ENCODE measurements at regions not wholly inside any gene's neighbourhood (a gene's known extent, or its start where the extent isn't known, plus 50 kb on each side); places are given as distances from the start of the nearest gene placed in this dataset.
"Not testable (repeated sequence)": the region's sequence is repeated elsewhere in the genome, so short reads cannot be mapped to it uniquely, and the experiment has no call there.

DNA sequence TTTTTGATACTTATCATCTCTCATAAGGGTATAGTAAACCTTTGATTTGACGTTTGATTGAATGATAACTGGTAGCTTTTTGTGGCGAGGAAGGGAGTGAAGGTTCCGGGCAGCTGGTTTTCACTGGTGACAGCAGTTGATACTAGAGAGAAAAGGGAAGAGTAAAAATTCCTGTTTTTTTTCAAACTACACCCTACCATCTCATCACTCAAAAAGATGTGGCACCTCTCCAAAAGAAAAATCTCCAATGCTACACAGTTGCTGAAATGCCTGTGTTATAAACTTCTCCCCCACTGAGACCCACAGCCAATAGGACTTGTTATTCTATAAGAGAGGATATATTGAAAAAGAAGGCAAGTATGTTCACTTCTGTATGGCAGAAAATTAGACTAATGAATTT is 154.0 kb downstream of the MAIP1 start:
- no peak overlapping the region for H3K4me3 Mint-ChIP-seq
- no peaks in the 10 kb centered on the region for H3K9me3 Mint-ChIP-seq (ENCODE audit: insufficient read depth)
- no peak for TF ChIP-seq EZH2 (IDR thresholded peaks at IDR 0.05; ENCODE audit: borderline replicate concordance, insufficient read depth, low read depth, low read length, poor library complexity, severe bottlenecking)
- no peak for TF ChIP-seq CTCF (IDR thresholded peaks at IDR 0.05)
- Histone ChIP-seq H4K20me1 (ENCODE audit: control insufficient read depth, insufficient read depth, low read length, poor library complexity, severe bottlenecking) (no peaks in the 10 kb centered on the region), H3K27me3 (replicated peaks in 1 of 4; ENCODE audit: control extremely low read depth in 1 of 4, control insufficient read depth in 3 of 4, insufficient read depth in 4 of 4, low read length in 3 of 4) (no peaks in the 10 kb centered on the region), H3K27ac (ENCODE audit: low read length in 2 of 2) (no peak overlapping the region), H2AFZ (ENCODE audit: insufficient read depth, low read depth, low read length, poor library complexity, severe bottlenecking) (no peak overlapping the region), H3K4me2 (replicated peaks; ENCODE audit: low read depth, low read length, poor library complexity, severe bottlenecking) (no peak overlapping the region), H3K9ac (ENCODE audit: low read length) (no peak overlapping the region), H3K9me3 (ENCODE audit: control extremely low read depth in 1 of 3, control insufficient read depth in 2 of 3, insufficient read depth in 1 of 3, low read length in 2 of 3) (no peaks in the 10 kb centered on the region), H3K36me3 (replicated peaks in 1 of 2; ENCODE audit: control extremely low read depth in 1 of 2, control insufficient read depth in 1 of 2, extremely low read depth in 1 of 2, insufficient read depth in 2 of 2, low read length in 1 of 2) (no peaks in the 10 kb centered on the region), H3K4me1 (ENCODE audit: control insufficient read depth in 2 of 2, insufficient read depth in 2 of 2, low read length in 2 of 2) (no peaks in the 10 kb centered on the region), H3K79me2 (ENCODE audit: control insufficient read depth, insufficient read depth, low read length) (no peaks in the 10 kb centered on the region), H3K4me3 (ENCODE audit: control extremely low read depth in 1 of 5, extremely low read depth in 1 of 5, insufficient read depth in 1 of 5, low read depth in 2 of 5, low read length in 4 of 5) (no peak overlapping the region)
- no peak for ATAC-seq (ENCODE audit: low read depth)
- no peak overlapping the region for H3K27ac Mint-ChIP-seq
- peaks cover 14% of the 10 kb centered on the region for H3K27me3 Mint-ChIP-seq
- H3K4me1 Mint-ChIP-seq, result no peaks in the 10 kb centered on the region
- ChIA-PET POLR2A (no interaction called here), CTCF (no interaction called here)
- DNase-seq, result no peak
- intact Hi-C loops (cut with micrococcal nuclease), result no loop called here
- no CpG with 5 or more reads among the region's 3 CpGs for WGBS (ENCODE audit: insufficient coverage)

- Histone ChIP-seq H3K4me2 (replicated peaks; ENCODE audit: low read depth, low read length, poor library complexity, severe bottlenecking) (no peak overlapping the region), H4K20me1 (ENCODE audit: control insufficient read depth, insufficient read depth, low read length, poor library complexity, severe bottlenecking) (no peaks in the 10 kb centered on the region), H2AFZ (ENCODE audit: insufficient read depth, low read depth, low read length, poor library complexity, severe bottlenecking) (no peak overlapping the region), H3K36me3 (replicated peaks in 1 of 2; ENCODE audit: control extremely low read depth in 1 of 2, control insufficient read depth in 1 of 2, extremely low read depth in 1 of 2, insufficient read depth in 2 of 2, low read length in 1 of 2) (no peaks in the 10 kb centered on the region), H3K9me3 (ENCODE audit: control extremely low read depth in 1 of 3, control insufficient read depth in 2 of 3, insufficient read depth in 1 of 3, low read length in 2 of 3) (no peaks in the 10 kb centered on the region), H3K4me1 (ENCODE audit: control insufficient read depth in 2 of 2, insufficient read depth in 2 of 2, low read length in 2 of 2) (no peaks in the 10 kb centered on the region), H3K9ac (ENCODE audit: low read length) (no peak overlapping the region), H3K27ac (ENCODE audit: low read length in 2 of 2) (no peak overlapping the region), H3K27me3 (replicated peaks in 1 of 4; ENCODE audit: control extremely low read depth in 1 of 4, control insufficient read depth in 3 of 4, insufficient read depth in 4 of 4, low read length in 3 of 4) (no peaks in the 10 kb centered on the region), H3K79me2 (ENCODE audit: control insufficient read depth, insufficient read depth, low read length) (no peaks in the 10 kb centered on the region), H3K4me3 (ENCODE audit: control extremely low read depth in 1 of 5, extremely low read depth in 1 of 5, insufficient read depth in 1 of 5, low read depth in 2 of 5, low read length in 4 of 5) (no peak overlapping the region)
- DNase-seq, result no peak
- H3K9me3 Mint-ChIP-seq (ENCODE audit: insufficient read depth), result no peaks in the 10 kb centered on the region
- intact Hi-C loops (cut with micrococcal nuclease), result no loop called here
- H3K27ac Mint-ChIP-seq, result no peak overlapping the region
- H3K4me3 Mint-ChIP-seq, result no peak overlapping the region
- H3K27me3 Mint-ChIP-seq, result peaks cover 10% of the 10 kb centered on the region
- H3K4me1 Mint-ChIP-seq, result no peaks in the 10 kb centered on the region
- CTCF ChIA-PET, result no interaction called here
- ATAC-seq (ENCODE audit: low read depth), result no peak
- POLR2A ChIA-PET, result no interaction called here
- no peak for TF ChIP-seq CTCF (IDR thresholded peaks at IDR 0.05)
- TF ChIP-seq EZH2 (IDR thresholded peaks at IDR 0.05; ENCODE audit: borderline replicate concordance, insufficient read depth, low read depth, low read length, poor library complexity, severe bottlenecking), result no peak
Measured at GRCh38 chr2:200110381-200110780, 155.0 kb downstream of the MAIP1 start.

DNA sequence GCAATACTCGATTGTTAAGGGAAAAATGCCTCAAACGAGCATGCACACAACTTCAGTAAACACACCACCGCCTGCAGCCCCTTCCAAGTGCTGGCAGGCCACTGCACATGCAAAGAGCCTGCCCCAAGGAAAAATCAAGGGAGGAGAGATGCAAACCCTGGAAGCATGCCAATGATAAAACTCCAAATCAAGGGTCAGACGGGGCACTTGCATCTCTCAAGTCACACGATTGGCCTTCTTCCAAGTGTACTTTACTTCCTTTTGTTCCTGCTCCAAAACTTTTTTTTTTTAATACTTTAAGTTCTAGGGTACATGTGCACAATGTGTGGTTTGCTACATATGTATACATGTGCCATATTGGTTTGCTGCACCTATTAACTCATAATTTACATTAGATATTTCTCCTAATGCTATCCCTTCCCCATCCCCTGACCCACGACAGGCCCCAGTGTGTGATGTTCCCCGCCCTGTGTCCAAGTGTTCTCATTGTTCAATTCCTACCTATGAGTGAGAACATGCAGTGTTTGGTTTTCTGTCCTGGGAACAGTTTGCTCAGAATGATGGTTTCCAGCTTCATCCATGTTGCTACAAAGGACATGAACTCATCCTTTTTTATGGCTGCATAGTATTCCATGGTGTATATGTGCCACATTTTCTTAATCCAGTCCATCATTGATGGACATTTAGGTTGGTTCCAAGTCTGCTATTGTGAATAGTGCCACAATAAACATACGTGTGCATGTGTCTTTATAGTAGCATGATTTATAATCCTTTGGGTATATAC is 157.8 kb downstream of the MAIP1 start:
- H3K27me3 ChIP-seq (replicated peaks in 1 of 4; ENCODE audit: control extremely low read depth in 1 of 4, control insufficient read depth in 3 of 4, insufficient read depth in 4 of 4, low read length in 3 of 4); H3K4me1 Mint-ChIP-seq; H3K36me3 ChIP-seq (replicated peaks in 1 of 2; ENCODE audit: control extremely low read depth in 1 of 2, control insufficient read depth in 1 of 2, extremely low read depth in 1 of 2, insufficient read depth in 2 of 2, low read length in 1 of 2); POLR2A ChIA-PET; ATAC-seq (ENCODE audit: low read depth); DNase-seq; H3K9me3 Mint-ChIP-seq (ENCODE audit: insufficient read depth); H3K4me2 ChIP-seq (replicated peaks; ENCODE audit: low read depth, low read length, poor library complexity, severe bottlenecking); H2AFZ ChIP-seq (ENCODE audit: insufficient read depth, low read depth, low read length, poor library complexity, severe bottlenecking); H3K4me3 Mint-ChIP-seq; H3K9ac ChIP-seq (ENCODE audit: low read length); H3K27ac Mint-ChIP-seq; H3K4me1 ChIP-seq (ENCODE audit: control insufficient read depth in 2 of 2, insufficient read depth in 2 of 2, low read length in 2 of 2); H4K20me1 ChIP-seq (ENCODE audit: control insufficient read depth, insufficient read depth, low read length, poor library complexity, severe bottlenecking); CTCF ChIA-PET; intact Hi-C loops (cut with micrococcal nuclease); H3K4me3 ChIP-seq (ENCODE audit: control extremely low read depth in 1 of 5, extremely low read depth in 1 of 5, insufficient read depth in 1 of 5, low read depth in 2 of 5, low read length in 4 of 5); H3K27ac ChIP-seq (ENCODE audit: low read length in 2 of 2); H3K79me2 ChIP-seq (ENCODE audit: control insufficient read depth, insufficient read depth, low read length); H3K9me3 ChIP-seq (ENCODE audit: control extremely low read depth in 1 of 3, control insufficient read depth in 2 of 3, insufficient read depth in 1 of 3, low read length in 2 of 3): not testable (repeated sequence)
- H3K27me3 Mint-ChIP-seq, result peaks cover 13% of the 10 kb centered on the region
- WGBS (ENCODE audit: insufficient coverage), result 88% methylated on average over 3 of the region's 8 CpGs

Data from B cell (primary cell).